K562 (cell line): ENCODE measurements at regions not wholly inside any gene's neighbourhood (a gene's known extent, or its start where the extent isn't known, plus 50 kb on each side); places are given as distances from the start of the nearest gene placed in this dataset.

Experiments used
- BRF1 ChIP-seq: IDR thresholded peaks from 3 replicates; pipeline ENCODE4 v1.6.1; 2011; ENCODE audit warnings: borderline replicate concordance, mild to moderate bottlenecking; ENCODE audit not compliant: insufficient read length; ENCODE audit errors: extremely low read depth
- CBFA2T3 ChIP-seq: fragments of 450-650 bp; IDR thresholded peaks from 2 replicates; pipeline ENCODE4 v1.6.1; 2017
- CHD1 ChIP-seq: fragments of 200-600 bp; sonication (generic); IDR thresholded peaks from one replicate; pipeline ENCODE4 v1.6.1; 2012; ENCODE audit warnings: mild to moderate bottlenecking, moderate library complexity, low read length, inconsistent platforms
- CREM ChIP-seq: IDR thresholded peaks from 2 replicates; pipeline ENCODE4 v1.6.1; 2014; ENCODE audit warnings: antibody characterized with exemption, low read depth
- CTBP1 ChIP-seq: fragments of 450-650 bp; IDR thresholded peaks from 2 replicates; pipeline ENCODE4 v1.6.1; 2016; ENCODE audit warnings: borderline replicate concordance
- ELF1 ChIP-seq: fragments of 200-800 bp; sonication (Bioruptor generic); IDR thresholded peaks from 2 replicates; pipeline ENCODE4 v1.6.1; 2016; ENCODE audit warnings: missing genetic modification characterization, missing compliant biosample characterization
- MAFG ChIP-seq: fragments of 450-650 bp; conservative IDR thresholded peaks from 2 replicates; pipeline ENCODE4 v1.6.1; 2016; ENCODE audit warnings: missing genetic modification characterization, missing compliant biosample characterization
- MAX ChIP-seq: sonication (generic); formaldehyde crosslinking; IDR thresholded peaks from 2 replicates; pipeline ENCODE4 v1.9.0; 2022; ENCODE audit warnings: mild to moderate bottlenecking, missing genetic modification reagents
- NR2C2 ChIP-seq, 2 experiments: fragments of 200-800 bp in 1 of 2; sonication (Bioruptor generic) in 1 of 2; sonication (generic) in 1 of 2; formaldehyde crosslinking in 1 of 2; IDR thresholded peaks; 2 replicates each; pipeline versions ENCODE4 v1.6.1 to v1.8.0; 2016 to 2022; ENCODE audit warnings: mild to moderate bottlenecking in 1 of 2, missing compliant biosample characterization in 1 of 2, missing genetic modification characterization in 1 of 2, missing genetic modification reagents in 1 of 2
- POLR2AphosphoS5 ChIP-seq: IDR thresholded peaks from 2 replicates; pipeline ENCODE4 v1.6.1; 2011; ENCODE audit warnings: mild to moderate bottlenecking, low read depth, low read length, moderate library complexity; ENCODE audit not compliant: control insufficient read depth, insufficient read depth
- RAD21 ChIP-seq, 2 experiments: fragments of 250-450 bp in 1 of 2; fragments of 450-650 bp in 1 of 2; sonication (Bioruptor Pico) in 1 of 2; formaldehyde crosslinking in 1 of 2; IDR thresholded peaks in 1 of 2; conservative IDR thresholded peaks in 1 of 2; 2 replicates each; pipeline versions ENCODE4 v1.4.0 to v1.8.0; 2020 to 2022; ENCODE audit warnings: mild to moderate bottlenecking in 2 of 2, moderate library complexity in 1 of 2
- SRSF1 ChIP-seq: fragments of 200-400 bp; formaldehyde crosslinking; IDR thresholded peaks from 2 replicates; pipeline ENCODE4 v1.6.1; 2017; ENCODE audit warnings: mild to moderate bottlenecking, low read depth, low read length, moderate library complexity
- TEAD2 ChIP-seq: fragments of 450-650 bp; IDR thresholded peaks from 2 replicates; pipeline ENCODE4 v1.6.1; 2016; ENCODE audit warnings: missing genetic modification characterization, control low read depth, missing compliant biosample characterization
- THAP7 ChIP-seq: fragments of 250-450 bp; sonication (Bioruptor Pico); IDR thresholded peaks from 2 replicates; pipeline ENCODE4 v1.5.0; 2021
- VEZF1 ChIP-seq: fragments of 200-800 bp; sonication (Bioruptor generic); IDR thresholded peaks from 2 replicates; pipeline ENCODE4 v1.6.1; 2017; ENCODE audit warnings: missing genetic modification characterization, missing compliant biosample characterization
- XRCC3 ChIP-seq: fragments of 450-650 bp; IDR thresholded peaks from 2 replicates; pipeline ENCODE4 v1.6.1; 2017; ENCODE audit warnings: mild to moderate bottlenecking, moderate library complexity
- ZFX ChIP-seq: sonication (generic); formaldehyde crosslinking; IDR thresholded peaks from 2 replicates; pipeline ENCODE4 v1.8.0; 2022; ENCODE audit warnings: mild to moderate bottlenecking, missing genetic modification reagents, moderate library complexity
- ZNF384 ChIP-seq: IDR thresholded peaks from 2 replicates; pipeline ENCODE4 v1.6.1; 2012; ENCODE audit warnings: low read depth, low read length, improper control_type of control experiment
- ZNF444 ChIP-seq: fragments of 250-450 bp; sonication (Bioruptor Pico); IDR thresholded peaks from 2 replicates; pipeline ENCODE4 v1.4.0; 2020; ENCODE audit warnings: mild to moderate bottlenecking, moderate library complexity
- ZNF507 ChIP-seq: conservative IDR thresholded peaks from 2 replicates; pipeline ENCODE4 v1.6.1; 2017; ENCODE audit warnings: missing genetic modification characterization, missing compliant biosample characterization
- ZNF583 ChIP-seq: fragments of 250-450 bp; sonication (Bioruptor Pico); IDR thresholded peaks from 2 replicates; pipeline ENCODE4 v1.4.0; 2020
- ZNF75A ChIP-seq: fragments of 450-650 bp; formaldehyde crosslinking; IDR thresholded peaks from 2 replicates; pipeline ENCODE4 v1.4.0; 2020; ENCODE audit warnings: mild to moderate bottlenecking
- TF ChIP-seq, protein P1 (sequence below): fragments of 450-650 bp; formaldehyde crosslinking; IDR thresholded peaks from 2 replicates; pipeline ENCODE4 v1.4.0; 2022; ENCODE audit warnings: missing genetic modification characterization
- TF ChIP-seq, protein P2 (sequence below): sonication (generic); formaldehyde crosslinking; IDR thresholded peaks from 2 replicates; pipeline ENCODE4 v1.8.0; 2022; ENCODE audit warnings: missing genetic modification reagents, mild to moderate bottlenecking, borderline replicate concordance

DNA sequence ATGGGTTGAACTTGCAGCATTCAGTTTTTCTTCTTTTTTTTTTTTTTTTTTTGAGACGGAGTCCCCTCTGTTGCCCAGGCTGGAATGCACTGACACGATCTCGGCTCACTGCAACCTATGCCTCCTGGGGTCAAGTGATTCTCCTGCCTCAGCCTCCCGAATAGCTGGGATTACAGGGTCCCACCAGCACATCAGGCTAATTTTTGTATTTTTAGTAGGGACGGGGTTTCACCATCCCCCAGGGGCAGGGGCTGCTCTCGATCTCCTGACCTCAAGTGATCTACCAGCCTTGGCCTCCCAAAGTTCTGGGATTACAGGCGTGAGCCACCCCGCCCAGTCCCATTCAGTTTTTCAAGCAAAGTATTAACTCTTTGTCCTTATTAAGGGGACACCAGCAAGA is 117.6 kb upstream of the PRSS16 start (continued):
- no peak for TF ChIP-seq CBFA2T3
- TF ChIP-seq NR2C2 (CRISPR knock-in tag; IDR thresholded peaks at IDR 0.05) = 0 out of 2 replicates have a peak, but pooled peaks have one; percentile 29
- TF ChIP-seq NR2C2 (tag; IDR thresholded peaks at IDR 0.05) = peak; percentile 47
- TF ChIP-seq MAX (CRISPR knock-in tag) = no peak
- TF ChIP-seq BRF1 = no peak
- TF ChIP-seq ZNF75A (CRISPR knock-in tag) = no peak
- TF ChIP-seq XRCC3 = no peak
- TF ChIP-seq SRSF1 = no peak
- TF ChIP-seq ZNF384 = no peak
- no peak for TF ChIP-seq THAP7
- TF ChIP-seq RAD21 (CRISPR knock-in tag; conservative IDR thresholded peaks at IDR 0.05 in 1 of 2, IDR thresholded peaks at IDR 0.05 in 1 of 2) = no peak
- TF ChIP-seq MAFG = no peak
- TF ChIP-seq ZNF507 (tag) = no peak
- 0 out of 2 replicates have a peak, but pooled peaks have one; percentile 4 for TF ChIP-seq ZFX (CRISPR knock-in tag)
- TF ChIP-seq, protein P1, sequence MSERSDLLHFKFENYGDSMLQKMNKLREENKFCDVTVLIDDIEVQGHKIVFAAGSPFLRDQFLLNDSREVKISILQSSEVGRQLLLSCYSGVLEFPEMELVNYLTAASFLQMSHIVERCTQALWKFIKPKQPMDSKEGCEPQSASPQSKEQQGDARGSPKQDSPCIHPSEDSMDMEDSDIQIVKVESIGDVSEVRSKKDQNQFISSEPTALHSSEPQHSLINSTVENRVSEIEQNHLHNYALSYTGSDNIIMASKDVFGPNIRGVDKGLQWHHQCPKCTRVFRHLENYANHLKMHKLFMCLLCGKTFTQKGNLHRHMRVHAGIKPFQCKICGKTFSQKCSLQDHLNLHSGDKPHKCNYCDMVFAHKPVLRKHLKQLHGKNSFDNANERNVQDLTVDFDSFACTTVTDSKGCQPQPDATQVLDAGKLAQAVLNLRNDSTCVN = no peak
- 0 out of 2 replicates have a peak, but pooled peaks have one; percentile 4 for TF ChIP-seq ELF1 (tag)
- TF ChIP-seq POLR2AphosphoS5 = peak; percentile 67
- TF ChIP-seq, protein P2, sequence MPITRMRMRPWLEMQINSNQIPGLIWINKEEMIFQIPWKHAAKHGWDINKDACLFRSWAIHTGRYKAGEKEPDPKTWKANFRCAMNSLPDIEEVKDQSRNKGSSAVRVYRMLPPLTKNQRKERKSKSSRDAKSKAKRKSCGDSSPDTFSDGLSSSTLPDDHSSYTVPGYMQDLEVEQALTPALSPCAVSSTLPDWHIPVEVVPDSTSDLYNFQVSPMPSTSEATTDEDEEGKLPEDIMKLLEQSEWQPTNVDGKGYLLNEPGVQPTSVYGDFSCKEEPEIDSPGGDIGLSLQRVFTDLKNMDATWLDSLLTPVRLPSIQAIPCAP (CRISPR knock-in tag) = no peak
- TF ChIP-seq ZNF444 (CRISPR knock-in tag) = 0 out of 2 replicates have a peak, but pooled peaks have one; percentile 27
- TF ChIP-seq CTBP1 = no peak
- no peak for TF ChIP-seq CREM
- 0 out of 2 replicates have a peak, but pooled peaks have one; percentile 37 for TF ChIP-seq ZNF583
- TF ChIP-seq CHD1 = peak; percentile 74
- peak; percentile 6; the same call in 1 of the 2 replicates for TF ChIP-seq VEZF1 (CRISPR knock-in tag)
- no peak for TF ChIP-seq TEAD2 (tag)
